OCI-LY7 (cell line): ENCODE measurements at regions not wholly inside any gene's neighbourhood (a gene's known extent, or its start where the extent isn't known, plus 50 kb on each side); places are given as distances from the start of the nearest gene placed in this dataset.

Source experiments
- EZH2phosphoT487 ChIP-seq: fragments of 200-600 bp; sonication (generic); IDR thresholded peaks from 2 replicates; pipeline ENCODE4 v1.6.1; 2018; ENCODE audit warnings: low read depth, borderline replicate concordance, mild to moderate bottlenecking, mixed run types, antibody characterized with exemption, low read length, moderate library complexity, mixed read lengths
- TF ChIP-seq, protein P1 (sequence below): fragments of 200-600 bp; sonication (generic); conservative IDR thresholded peaks from 2 replicates; pipeline ENCODE4 v1.5.1; 2014; ENCODE audit warnings: mild to moderate bottlenecking, antibody characterized with exemption, low read length, moderate library complexity, mixed read lengths

DNA sequence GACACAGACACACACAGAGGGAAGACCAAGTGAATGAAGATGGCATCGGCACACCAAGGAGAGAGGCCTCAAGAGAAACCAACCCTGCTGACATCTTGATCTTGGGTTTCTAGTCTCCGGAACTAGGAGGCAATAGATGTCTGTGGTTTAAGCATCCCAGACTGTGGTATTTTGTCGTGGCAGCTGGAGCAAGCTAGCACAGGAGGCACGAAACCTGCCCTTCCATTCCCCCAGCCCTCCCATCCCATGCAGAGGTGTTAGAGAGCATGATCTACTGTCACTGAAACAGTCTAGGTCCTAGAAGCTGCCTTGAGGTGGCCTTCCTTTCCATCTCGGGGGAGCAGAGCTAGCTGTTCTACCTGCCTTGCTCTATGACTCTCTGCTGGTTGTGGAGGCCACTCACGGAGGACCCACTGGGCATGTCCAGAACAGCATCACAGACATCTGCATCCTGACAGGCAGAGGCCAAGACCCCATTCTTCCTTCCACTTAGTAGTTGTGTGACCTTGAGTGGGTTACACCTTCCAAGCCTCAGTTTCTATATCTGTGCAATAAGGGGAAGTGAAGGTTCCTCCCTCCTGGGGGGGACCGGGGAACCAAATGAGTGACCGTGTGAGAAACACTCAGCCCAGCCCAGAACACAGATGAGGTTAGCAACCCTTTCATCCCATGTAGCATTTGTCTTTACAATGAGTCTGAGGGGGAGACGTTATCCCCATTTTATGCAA, 134.3 kb upstream of the BOD1 start:
- TF ChIP-seq, protein P1, sequence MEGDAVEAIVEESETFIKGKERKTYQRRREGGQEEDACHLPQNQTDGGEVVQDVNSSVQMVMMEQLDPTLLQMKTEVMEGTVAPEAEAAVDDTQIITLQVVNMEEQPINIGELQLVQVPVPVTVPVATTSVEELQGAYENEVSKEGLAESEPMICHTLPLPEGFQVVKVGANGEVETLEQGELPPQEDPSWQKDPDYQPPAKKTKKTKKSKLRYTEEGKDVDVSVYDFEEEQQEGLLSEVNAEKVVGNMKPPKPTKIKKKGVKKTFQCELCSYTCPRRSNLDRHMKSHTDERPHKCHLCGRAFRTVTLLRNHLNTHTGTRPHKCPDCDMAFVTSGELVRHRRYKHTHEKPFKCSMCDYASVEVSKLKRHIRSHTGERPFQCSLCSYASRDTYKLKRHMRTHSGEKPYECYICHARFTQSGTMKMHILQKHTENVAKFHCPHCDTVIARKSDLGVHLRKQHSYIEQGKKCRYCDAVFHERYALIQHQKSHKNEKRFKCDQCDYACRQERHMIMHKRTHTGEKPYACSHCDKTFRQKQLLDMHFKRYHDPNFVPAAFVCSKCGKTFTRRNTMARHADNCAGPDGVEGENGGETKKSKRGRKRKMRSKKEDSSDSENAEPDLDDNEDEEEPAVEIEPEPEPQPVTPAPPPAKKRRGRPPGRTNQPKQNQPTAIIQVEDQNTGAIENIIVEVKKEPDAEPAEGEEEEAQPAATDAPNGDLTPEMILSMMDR = no peak
- TF ChIP-seq EZH2phosphoT487 = no peak
